ENCODE measurements at regions not wholly inside any gene's neighbourhood (a gene's known extent, or its start where the extent isn't known, plus 50 kb on each side); places are given as distances from the start of the nearest gene placed in this dataset.

DNA sequence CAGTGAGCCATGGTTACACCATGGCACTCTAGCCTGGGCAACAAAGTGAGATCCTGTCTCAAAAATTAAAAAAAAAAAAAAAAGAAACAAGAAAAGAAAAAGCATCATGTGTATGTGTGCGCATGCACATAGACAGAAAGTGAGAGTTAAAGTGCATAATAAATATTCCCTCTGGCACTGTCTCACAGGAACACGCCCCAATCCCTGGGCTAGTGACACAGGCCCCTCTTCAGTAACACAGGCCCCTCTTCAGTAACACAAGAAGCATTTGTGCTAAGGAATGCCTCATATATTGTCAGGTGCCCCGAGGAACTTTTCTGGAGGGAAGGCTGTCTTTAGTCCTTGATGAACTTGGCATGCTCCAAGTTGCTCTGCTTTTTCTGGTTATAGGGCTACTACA lies 57.5 kb downstream of the RPL27A start:
- FAIRE-seq: no peak
- no peak for DNase-seq (ENCODE audit: extremely low spot score, insufficient read length, low read depth)

DNA sequence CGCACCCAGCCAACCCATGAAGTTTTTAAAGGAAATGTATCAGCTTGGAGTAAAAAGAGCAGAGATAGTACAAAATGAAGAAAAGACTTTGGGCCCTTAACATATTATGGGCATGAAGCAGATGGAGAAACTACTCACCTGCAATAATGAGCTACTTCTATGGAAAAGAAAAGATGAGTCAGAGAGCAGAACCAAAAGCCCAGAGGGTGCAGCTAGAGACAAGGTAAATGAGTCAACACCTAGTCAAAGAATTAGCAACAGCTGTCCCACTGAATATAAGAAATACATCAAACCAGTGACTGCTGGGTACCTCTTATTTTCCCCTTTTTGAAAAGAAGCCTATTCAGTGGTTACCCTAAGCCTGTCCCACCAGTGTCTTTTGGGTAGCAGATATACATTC lies 61.8 kb downstream of the RPL27A start:
- FAIRE-seq (no peak), DNase-seq (ENCODE audit: extremely low spot score, insufficient read length, low read depth) (no peak)

- DNase-seq (ENCODE audit: extremely low spot score, insufficient read length, low read depth) (no peak), FAIRE-seq (no peak)
Observed at GRCh38 chr11:8745431-8746253, 63.0 kb downstream of the RPL27A start.

- DNase-seq (ENCODE audit: extremely low spot score, insufficient read length, low read depth) (no peak), FAIRE-seq (no peak)
Observed at GRCh38 chr11:8746331-8746974, 63.9 kb downstream of the RPL27A start.

- DNase-seq (ENCODE audit: extremely low spot score, insufficient read length, low read depth) (no peak), FAIRE-seq (no peak)
Observed at GRCh38 chr11:8747173-8747572, 64.6 kb downstream of the RPL27A start.

DNA sequence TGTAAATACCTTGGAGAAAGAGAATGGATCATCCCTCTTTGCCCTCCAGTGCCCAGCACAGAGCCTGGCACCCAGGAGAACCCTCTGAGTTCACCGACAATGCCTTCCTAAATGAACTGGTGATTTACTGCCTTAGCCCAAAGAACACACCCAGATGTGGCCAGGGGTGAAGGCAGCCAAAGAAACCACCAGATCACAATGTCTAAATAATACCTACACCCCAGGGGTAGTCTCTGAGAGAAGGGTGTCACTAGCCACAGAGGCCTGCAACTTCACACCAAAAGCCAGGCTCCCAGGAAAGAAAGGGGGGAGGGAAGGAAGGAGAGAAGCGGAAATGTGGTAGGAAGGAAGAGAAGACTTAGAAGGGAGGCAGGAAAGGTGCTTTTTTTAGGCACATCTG lies 65.7 kb downstream of the RPL27A start:
- DNase-seq (ENCODE audit: extremely low spot score, insufficient read length, low read depth): no peak
- FAIRE-seq: no peak

- DNase-seq (ENCODE audit: extremely low spot score, insufficient read length, low read depth) (no peak), FAIRE-seq (no peak)
Observed at GRCh38 chr11:8749202-8749601, 66.6 kb downstream of the RPL27A start.

- FAIRE-seq: no peak
- DNase-seq (ENCODE audit: extremely low spot score, insufficient read length, low read depth): no peak
Observed at GRCh38 chr11:8754241-8754640, 71.6 kb downstream of the RPL27A start.

- no peak for FAIRE-seq
- no peak for DNase-seq (ENCODE audit: extremely low spot score, insufficient read length, low read depth)
Observed at GRCh38 chr11:8756201-8756600, 73.6 kb downstream of the RPL27A start.

DNA sequence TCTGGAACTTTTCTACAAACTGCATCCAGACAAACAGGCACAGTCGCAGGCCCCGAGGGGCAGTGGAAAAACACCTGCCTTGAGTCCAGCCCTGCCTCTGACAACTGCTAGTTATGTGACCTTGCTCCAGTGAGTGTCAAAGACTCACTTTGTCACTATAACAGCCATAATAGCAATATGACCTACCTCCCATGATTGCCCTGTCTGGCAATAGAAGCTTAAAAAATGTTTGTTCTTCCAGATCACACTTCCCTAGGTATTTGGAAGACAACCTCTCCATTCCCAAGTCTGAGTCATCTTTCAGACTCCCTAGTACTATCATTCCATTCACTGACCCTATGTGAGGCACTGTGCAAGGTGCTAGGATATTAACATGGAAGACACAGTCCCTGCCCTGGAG lies 74.5 kb downstream of the RPL27A start:
- DNase-seq (ENCODE audit: extremely low spot score, insufficient read length, low read depth) (no peak), FAIRE-seq (no peak)

DNA sequence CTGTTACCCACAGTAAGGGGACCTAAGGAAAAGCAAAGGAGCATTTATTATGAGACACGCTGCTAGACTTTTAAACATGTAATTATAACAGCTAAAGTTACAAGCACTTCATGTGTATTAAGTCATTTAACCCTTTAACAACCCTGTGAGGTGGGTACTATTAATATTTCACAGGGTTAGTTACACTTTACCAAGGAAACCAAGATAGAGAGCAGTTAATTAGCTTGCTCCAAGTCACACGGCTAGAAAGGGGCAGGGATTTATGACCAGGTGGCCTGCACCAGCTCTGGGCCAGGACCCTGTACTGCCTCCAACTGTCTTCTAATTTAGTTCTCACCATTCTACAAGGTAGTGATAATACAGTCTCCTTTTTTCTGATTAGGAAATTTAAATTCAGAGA lies 74.9 kb downstream of the RPL27A start:
- FAIRE-seq (no peak), DNase-seq (ENCODE audit: extremely low spot score, insufficient read length, low read depth) (no peak)

- FAIRE-seq (no peak), DNase-seq (ENCODE audit: extremely low spot score, insufficient read length, low read depth) (no peak)
Observed at GRCh38 chr11:8758619-8759169, 76.1 kb downstream of the RPL27A start.

GRCh38 chr11:8759634-8760033 lies 77.0 kb downstream of the RPL27A start:
- no peak for DNase-seq (ENCODE audit: extremely low spot score, insufficient read length, low read depth)
- FAIRE-seq: no peak

GRCh38 chr11:8760896-8761295 lies 78.3 kb downstream of the RPL27A start:
- DNase-seq (ENCODE audit: extremely low spot score, insufficient read length, low read depth): no peak
- no peak for FAIRE-seq

GRCh38 chr11:8763070-8763685 lies 80.6 kb downstream of the RPL27A start:
- FAIRE-seq (no peak), DNase-seq (ENCODE audit: extremely low spot score, insufficient read length, low read depth) (no peak)

GRCh38 chr11:8765294-8765693 lies 82.7 kb downstream of the RPL27A start:
- FAIRE-seq: no peak

DNA sequence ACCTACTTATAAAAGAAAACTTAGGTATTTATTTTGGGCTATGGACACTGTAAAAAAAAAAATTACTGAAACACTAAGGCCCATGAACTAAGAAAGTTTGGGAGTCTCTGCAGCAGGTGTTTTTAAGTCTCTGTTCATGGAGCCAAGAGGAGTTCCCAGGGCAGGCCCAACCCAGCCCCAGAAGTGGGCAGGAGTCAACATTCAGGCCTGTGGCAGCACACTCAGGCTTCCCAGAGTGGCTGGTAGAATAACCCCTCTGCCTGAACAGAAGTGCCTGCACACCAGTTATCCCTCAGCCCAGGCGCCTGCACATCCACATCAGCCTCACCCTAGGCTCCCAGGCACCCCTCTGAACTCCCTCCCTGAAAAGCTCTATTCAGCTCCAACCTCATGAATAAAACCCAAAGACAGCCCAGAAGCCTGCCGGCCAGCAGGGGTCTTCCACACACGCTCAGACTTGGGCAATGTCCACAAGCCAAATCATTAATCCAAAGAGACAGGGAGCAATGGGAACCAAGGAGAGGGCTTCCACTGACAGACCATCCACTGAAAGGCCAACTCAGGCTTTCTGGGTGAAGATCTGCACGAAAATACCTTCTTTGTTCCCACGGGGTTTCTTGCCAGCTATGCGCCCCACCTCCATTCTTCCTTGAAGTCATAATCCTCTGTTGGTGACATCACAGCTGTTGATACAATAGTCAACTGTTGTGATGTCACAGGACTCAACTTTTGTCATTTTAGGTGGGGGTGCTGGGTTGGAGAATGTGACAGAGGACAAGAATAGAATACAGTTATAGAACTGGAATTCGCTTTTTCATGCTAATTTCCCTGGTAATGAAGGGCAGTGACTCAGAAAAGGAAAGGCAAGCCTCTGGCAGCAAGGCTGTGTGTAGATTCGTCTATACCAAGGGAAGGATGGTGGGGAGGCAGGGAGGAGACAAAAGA lies 83.7 kb downstream of the RPL27A start:
- FAIRE-seq (no peak), DNase-seq (ENCODE audit: extremely low spot score, insufficient read length, low read depth) (no peak)

More at GRCh38 chr11:8765294-8765693, 82.7 kb downstream of the RPL27A start:
- no peak for DNase-seq (ENCODE audit: extremely low spot score, insufficient read length, low read depth)

GRCh38 chr11:8766988-8767374 lies 84.4 kb downstream of the RPL27A start:
- DNase-seq (ENCODE audit: extremely low spot score, insufficient read length, low read depth) (no peak), FAIRE-seq (no peak)

DNA sequence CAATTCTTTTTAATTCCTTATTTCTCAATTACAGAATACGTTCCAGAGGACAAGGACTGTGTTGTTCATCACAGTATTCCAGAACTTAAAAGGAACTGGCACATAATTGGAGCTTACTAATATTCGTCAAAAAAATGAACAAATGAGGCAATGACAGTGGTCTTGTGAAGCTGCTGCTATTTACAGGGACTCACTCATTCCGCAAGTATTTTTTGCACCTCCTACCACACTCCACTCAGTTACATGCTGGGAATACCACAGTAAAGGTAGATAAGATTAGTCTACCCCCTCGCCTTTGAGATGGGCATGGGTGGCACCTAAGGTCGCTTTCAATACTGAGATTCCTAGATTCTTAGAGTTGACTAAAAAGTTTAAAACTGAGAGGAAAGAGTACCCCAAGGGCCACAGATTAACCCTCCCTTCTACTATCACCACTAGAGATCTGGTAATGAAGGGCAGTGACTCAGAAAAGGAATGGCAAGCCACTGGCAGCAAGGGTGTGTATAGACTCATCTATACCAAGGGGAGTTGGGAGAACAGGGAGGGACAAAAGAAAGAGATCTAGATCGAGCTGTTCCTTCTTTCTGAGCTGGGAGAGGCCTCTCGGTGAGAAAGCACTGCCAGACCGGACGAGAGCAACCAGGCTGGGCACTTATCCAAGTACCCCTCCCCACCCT lies 85.0 kb downstream of the RPL27A start:
- no peak for FAIRE-seq
- no peak for DNase-seq (ENCODE audit: extremely low spot score, insufficient read length, low read depth)

All from GM18507 (cell line).